ENCODE measurements at regions not wholly inside any gene's neighbourhood (a gene's known extent, or its start where the extent isn't known, plus 50 kb on each side); places are given as distances from the start of the nearest gene placed in this dataset.

GRCh38 chr9:108197899-108198298 is 657.9 kb downstream of the ACTL7B start:
- no peak for TF ChIP-seq ATF2 (tag by site-specific recombination; IDR thresholded peaks at IDR 0.05; ENCODE audit: low read depth)
- no peak for TF ChIP-seq CTCF (tag by site-specific recombination; IDR thresholded peaks at IDR 0.05)
- no peak for TF ChIP-seq ZNF76 (tag by site-specific recombination; IDR thresholded peaks at IDR 0.05; ENCODE audit: borderline replicate concordance, low read depth)
- TF ChIP-seq MYNN (tag by site-specific recombination; IDR thresholded peaks at IDR 0.05; ENCODE audit: borderline replicate concordance) = no peak
- TF ChIP-seq ZNF449 (tag by site-specific recombination; IDR thresholded peaks at IDR 0.05) = no peak
- TF ChIP-seq ZNF18 (tag by site-specific recombination; IDR thresholded peaks at IDR 0.05) = no peak
- no peak for TF ChIP-seq YY1 (tag by site-specific recombination; IDR thresholded peaks at IDR 0.05)
- TF ChIP-seq KLF10 (tag by site-specific recombination; IDR thresholded peaks at IDR 0.05) = no peak
- TF ChIP-seq ZNF184 (tag by site-specific recombination; IDR thresholded peaks at IDR 0.05) = no peak
- no peak for TF ChIP-seq ZNF530 (tag by site-specific recombination; IDR thresholded peaks at IDR 0.05; ENCODE audit: low read depth)
